Activated CD4-positive, alpha-beta T cell treated with anti-CD3 and anti-CD28 coated beads, Interleukin-2, amount 50 U/mL, for 24 hours (primary cell): ENCODE measurements at regions not wholly inside any gene's neighbourhood (a gene's known extent, or its start where the extent isn't known, plus 50 kb on each side); places are given as distances from the start of the nearest gene placed in this dataset.
"Not testable (repeated sequence)": the region's sequence is repeated elsewhere in the genome, so short reads cannot be mapped to it uniquely, and the experiment has no call there.

Experiments
- DNase-seq, 2 donors: peaks; one replicate each; pipeline ENCODE4 v3.0.0-alpha.2; 2020; ENCODE audit warnings: low read depth in 1 of 2, low spot score in 1 of 2

- no peak for DNase-seq
Measured at GRCh38 chr7:86207740-86208139, 436.0 kb upstream of the GRM3 start.

- DNase-seq, result no peak
Measured at GRCh38 chr7:86202833-86203232, 440.9 kb upstream of the GRM3 start.

GRCh38 chr7:86201767-86202166 lies 441.9 kb upstream of the GRM3 start:
- no peak for DNase-seq

GRCh38 chr7:86199881-86200614 lies 443.7 kb upstream of the GRM3 start:
- no peak for DNase-seq

- DNase-seq, result no peak
Measured at GRCh38 chr7:86190351-86190750, 453.4 kb upstream of the GRM3 start.

- no peak for DNase-seq
Measured at GRCh38 chr7:86181474-86181873, 462.2 kb upstream of the GRM3 start.

- no peak for DNase-seq
Measured at GRCh38 chr7:86164827-86165226, 478.9 kb upstream of the GRM3 start.

GRCh38 chr7:86158111-86158510 lies 485.6 kb upstream of the GRM3 start:
- no peak for DNase-seq

- DNase-seq, result no peak
Measured at GRCh38 chr7:86155623-86156022, 488.1 kb upstream of the GRM3 start.

- DNase-seq, result no peak
Measured at GRCh38 chr7:86152926-86153325, 490.8 kb upstream of the GRM3 start.

- DNase-seq, result no peak
Measured at GRCh38 chr7:86149024-86149665, 494.6 kb upstream of the GRM3 start.

GRCh38 chr7:86148501-86148900 lies 495.2 kb upstream of the GRM3 start:
- DNase-seq, result no peak

- no peak for DNase-seq
Measured at GRCh38 chr7:86137343-86137742, 506.4 kb upstream of the GRM3 start.

GRCh38 chr7:86130268-86130667 lies 513.4 kb upstream of the GRM3 start:
- DNase-seq, result no peak

GRCh38 chr7:86123476-86123875 lies 520.2 kb upstream of the GRM3 start:
- no peak for DNase-seq

- no peak for DNase-seq
Measured at GRCh38 chr7:86094166-86094669, 549.5 kb upstream of the GRM3 start.

- no peak for DNase-seq
Measured at GRCh38 chr7:86091369-86091768, 552.3 kb upstream of the GRM3 start.

GRCh38 chr7:86089455-86089854 lies 554.3 kb upstream of the GRM3 start:
- no peak for DNase-seq

- DNase-seq, result not testable (repeated sequence)
Measured at GRCh38 chr7:86064572-86064971, 579.1 kb upstream of the GRM3 start.

GRCh38 chr7:86058649-86059048 lies 585.1 kb upstream of the GRM3 start:
- no peak for DNase-seq

- no peak for DNase-seq
Measured at GRCh38 chr7:86050918-86051317, 592.8 kb upstream of the GRM3 start.

- no peak for DNase-seq
Measured at GRCh38 chr7:86049910-86050309, 593.8 kb upstream of the GRM3 start.

- not testable (repeated sequence) for DNase-seq
Measured at GRCh38 chr7:86045197-86045596, 598.5 kb upstream of the GRM3 start.
